ENCODE measurements at regions not wholly inside any gene's neighbourhood (a gene's known extent, or its start where the extent isn't known, plus 50 kb on each side); places are given as distances from the start of the nearest gene placed in this dataset.
"Not testable (repeated sequence)": the region's sequence is repeated elsewhere in the genome, so short reads cannot be mapped to it uniquely, and the experiment has no call there.

GRCh38 chr6:67888546-67888885 is 746.6 kb upstream of the ADGRB3 start:
- no peak for DNase-seq

GRCh38 chr6:67887747-67888545 is 747.1 kb upstream of the ADGRB3 start:
- DNase-seq: no peak

GRCh38 chr6:67887419-67887746 is 747.7 kb upstream of the ADGRB3 start:
- no peak for DNase-seq

DNA sequence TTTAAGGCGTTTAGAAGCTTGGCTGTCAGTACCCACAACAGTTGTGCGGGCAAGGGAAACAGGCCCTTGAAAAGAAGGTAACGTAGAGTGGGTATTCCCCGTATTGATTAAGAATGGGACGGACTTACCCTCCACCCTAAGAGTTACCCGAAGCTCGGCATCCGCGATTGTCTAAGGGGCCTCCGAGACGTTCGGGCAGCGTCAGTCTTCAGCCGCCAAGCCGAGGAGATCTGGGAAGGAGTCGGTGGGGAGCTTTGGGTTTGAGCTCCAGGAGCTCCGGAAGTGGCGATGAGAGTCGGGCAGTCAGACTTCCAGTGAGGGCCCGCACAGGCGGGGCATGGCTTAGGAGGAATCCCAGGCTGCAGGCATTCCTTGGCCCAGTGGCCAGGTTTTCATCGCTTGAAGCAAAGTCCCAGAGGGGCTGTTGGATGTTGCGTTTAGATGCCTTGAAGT is 748.2 kb upstream of the ADGRB3 start:
- DNase-seq: no peak

DNA sequence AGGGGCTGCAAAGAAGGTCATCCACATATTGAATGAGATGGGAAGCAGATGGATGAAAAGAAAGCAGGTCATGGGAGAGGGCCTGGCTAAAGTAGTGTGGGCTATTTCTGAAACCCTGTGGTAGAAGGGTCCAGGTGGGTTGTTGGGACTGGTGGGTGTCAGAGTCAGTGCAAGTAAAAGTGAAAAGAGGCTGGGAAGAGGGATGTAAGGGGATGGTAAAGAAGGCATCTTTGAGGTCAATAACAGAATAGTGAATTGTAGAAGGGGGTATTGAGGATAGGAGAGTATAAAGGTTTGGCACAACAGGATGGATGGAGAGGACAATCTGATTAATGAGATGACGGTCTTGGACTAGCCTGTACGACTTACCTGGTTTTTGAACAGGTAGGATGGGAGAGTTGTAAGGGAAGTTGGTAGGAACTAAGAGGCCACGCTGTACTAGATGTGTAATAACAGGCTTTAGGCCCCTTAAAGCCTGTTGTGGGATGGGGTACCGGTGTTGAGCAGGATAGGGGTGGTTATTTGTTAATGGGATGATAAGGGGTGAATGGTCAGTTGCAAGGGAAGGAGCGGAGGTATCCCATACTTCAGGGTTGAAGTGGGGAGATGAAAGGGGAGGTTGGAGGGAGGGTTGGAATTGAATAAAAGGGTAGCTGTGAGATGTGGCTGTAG is 748.9 kb upstream of the ADGRB3 start:
- no peak for DNase-seq

DNA sequence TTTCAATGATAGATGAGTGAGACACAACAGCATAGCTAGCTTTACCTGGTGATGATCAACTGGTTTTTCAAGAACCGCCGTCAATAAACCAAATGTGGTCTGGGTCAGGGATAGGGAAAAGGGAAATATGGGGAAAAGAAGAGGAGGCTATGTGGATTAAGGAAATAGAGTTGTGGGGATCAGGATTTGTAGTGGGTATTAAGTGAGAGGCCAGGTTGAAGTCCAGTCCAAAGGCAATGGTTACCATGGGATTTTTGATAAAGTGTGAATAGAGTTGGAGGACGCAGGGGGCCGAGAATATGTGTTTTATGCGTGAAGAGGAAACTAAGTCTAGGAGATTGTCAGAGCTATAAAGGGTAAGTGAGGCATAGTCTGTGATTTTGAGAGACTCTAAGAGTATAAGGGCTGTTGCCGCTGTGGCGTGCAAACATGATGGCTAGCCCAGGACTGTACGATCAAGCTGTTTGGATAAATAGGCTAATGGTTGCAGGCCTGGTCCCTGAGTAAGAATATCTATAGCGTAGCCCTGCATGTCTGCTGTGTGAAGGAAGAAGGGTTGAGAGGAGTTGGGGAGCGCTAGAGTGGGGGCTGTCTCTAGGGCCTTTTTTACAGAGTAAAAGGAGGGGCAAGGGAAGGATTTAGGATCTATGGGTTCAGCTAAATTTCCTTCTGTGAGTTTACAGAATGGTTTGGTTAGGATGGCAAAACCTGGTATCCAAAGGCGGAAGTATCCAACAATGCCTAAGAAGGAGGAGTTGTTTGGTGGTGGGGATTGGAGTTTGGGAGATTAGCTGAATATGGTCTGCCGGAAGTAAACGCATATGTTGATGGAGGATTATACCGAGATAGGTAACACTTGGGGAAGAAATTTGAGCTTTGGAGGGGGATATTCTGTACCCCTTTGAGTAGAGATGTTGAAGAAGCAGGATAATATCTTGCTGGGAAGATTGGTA is 749.7 kb upstream of the ADGRB3 start:
- no peak for DNase-seq

GRCh38 chr6:67884442-67884841 is 750.6 kb upstream of the ADGRB3 start:
- no peak for DNase-seq

DNA sequence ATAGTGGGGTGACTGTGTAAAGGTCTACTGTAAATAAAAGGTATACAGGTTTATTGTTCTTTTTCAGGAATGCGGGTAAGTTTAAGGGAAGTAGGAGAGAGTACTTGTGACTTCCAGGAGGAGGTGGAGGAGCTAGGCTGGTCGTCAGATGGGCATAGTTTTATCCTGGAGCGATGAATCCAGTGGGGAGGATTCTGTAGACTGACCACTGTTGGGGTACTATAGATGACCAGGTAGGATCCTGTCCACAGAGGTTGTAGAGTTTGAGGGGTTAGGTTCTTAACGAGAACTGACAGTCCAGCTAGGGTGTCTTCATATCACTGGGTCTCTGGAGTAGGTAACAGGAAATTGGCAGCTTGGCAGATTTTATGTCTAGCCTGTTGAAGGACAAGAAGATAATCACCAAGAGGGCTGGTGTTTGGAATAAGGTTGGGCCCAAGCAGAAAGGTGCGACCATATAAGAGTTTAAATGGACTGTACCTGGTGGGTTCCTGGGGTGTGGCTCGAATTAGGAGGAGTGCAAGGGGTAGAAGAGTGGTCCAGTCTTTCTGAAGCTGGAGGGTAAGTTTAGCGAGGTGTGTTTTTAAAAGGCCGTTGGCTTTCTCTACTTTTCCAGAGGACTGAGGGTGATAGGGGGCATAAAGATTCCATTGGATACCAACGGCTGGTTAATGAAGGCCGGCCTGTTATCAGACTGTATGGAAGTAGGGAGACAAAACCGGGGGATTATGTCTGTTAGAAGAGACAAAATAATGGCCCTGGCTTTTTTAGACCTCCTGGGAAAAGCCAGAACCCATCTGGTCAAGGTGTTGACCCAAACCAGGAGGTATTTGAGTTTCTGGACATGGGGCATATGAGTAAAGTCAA is 751.3 kb upstream of the ADGRB3 start:
- DNase-seq: no peak

- no peak for DNase-seq
Observed at GRCh38 chr6:67882436-67883311, 752.4 kb upstream of the ADGRB3 start.

GRCh38 chr6:67881706-67882065 is 753.4 kb upstream of the ADGRB3 start:
- no peak for DNase-seq

DNA sequence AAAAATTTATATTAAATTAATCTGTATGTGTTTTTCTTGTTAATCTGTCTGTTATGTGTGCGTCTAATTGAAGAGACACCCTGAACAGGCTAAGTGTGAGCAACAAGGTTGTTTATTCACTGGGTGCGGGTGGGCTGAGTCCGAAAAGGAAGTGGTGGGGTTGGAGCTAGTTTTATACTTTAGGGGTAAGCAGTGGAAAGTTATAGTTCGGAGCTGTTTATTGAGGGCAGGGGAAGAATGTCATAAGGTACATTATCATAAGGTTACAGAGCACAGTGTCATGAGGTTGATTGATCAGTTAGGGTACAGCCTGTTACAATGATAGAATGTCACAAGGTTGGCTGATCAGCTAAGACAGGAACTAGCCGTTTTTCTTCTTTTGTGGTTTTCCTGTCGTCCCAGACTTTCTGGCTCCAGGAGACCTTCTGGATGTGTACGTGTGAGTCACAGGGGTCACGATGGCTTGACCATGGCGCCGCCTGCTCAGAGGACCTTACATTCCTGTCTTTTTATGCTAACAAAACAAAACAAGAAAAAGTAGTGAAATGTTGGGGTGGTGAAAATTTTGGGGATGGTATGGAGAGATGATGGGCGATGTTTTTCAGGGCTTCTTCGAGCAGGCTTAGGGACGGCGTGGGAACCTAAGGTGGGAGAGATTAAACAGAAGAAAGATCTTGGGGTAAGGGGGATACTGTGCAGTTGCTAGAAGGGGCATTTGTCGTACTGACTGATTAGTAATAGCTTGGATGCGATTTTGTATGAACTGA is 754.0 kb upstream of the ADGRB3 start:
- DNase-seq: no peak

GRCh38 chr6:67880343-67880742 is 754.7 kb upstream of the ADGRB3 start:
- not testable (repeated sequence) for DNase-seq

GRCh38 chr6:67879928-67880327 is 755.2 kb upstream of the ADGRB3 start:
- DNase-seq: not testable (repeated sequence)

DNA sequence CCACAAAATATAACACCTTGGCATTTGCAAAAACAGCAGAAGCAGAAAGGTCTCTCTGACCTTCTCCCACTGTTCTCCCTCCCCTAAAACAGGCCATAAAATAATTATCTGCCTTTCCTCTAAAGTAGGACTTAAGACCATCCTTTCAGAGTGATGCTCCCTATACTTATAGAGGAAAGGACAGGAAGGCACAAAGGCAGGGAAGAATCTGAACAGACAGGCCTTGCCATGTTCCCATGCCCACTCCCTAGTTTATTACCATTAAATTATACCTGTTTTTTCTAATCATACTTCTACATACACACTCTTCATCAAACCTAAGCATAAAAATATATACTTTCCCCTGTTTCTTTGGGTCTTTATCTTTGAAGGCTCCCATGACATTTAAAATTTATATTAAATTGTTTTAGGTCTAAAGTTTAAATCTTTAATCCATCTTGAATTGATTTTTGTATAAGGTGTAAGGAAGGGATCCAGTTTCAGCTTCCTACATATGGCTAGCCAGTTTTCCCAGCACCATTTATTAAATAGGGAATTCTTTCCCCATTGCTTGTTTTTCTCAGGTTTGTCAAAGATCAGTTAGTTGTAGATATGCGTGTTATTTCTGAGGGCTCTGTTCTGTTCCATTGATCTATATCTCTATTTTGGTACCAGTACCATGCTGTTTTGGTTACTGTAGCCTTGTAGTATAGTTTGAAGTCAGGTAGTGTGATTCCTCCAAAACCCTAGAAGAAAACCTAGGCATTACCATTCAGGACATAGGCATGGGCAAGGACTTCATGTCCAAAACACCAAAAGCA is 755.8 kb upstream of the ADGRB3 start:
- DNase-seq: not testable (repeated sequence)

DNA sequence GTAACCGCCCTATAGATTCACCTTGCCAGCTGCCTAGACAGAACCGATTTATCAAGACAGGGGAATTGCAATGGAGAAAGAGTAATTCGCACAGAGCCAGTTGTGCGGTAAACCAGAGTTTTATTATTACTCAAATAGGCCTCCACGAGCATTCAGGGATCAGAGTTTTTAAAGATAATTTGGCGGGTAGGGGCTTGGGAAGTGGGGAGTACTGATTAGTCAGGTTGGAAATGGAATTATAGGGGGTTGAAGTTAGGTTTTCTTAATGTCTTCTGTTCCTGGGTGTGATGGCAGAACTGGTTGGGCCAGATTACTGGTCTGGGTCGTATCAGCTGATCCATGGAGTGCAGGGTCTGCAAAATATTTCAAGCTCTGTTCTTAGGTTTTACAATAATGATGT is 756.9 kb upstream of the ADGRB3 start:
- not testable (repeated sequence) for DNase-seq

GRCh38 chr6:67877288-67877687 is 757.8 kb upstream of the ADGRB3 start:
- DNase-seq: no peak

DNA sequence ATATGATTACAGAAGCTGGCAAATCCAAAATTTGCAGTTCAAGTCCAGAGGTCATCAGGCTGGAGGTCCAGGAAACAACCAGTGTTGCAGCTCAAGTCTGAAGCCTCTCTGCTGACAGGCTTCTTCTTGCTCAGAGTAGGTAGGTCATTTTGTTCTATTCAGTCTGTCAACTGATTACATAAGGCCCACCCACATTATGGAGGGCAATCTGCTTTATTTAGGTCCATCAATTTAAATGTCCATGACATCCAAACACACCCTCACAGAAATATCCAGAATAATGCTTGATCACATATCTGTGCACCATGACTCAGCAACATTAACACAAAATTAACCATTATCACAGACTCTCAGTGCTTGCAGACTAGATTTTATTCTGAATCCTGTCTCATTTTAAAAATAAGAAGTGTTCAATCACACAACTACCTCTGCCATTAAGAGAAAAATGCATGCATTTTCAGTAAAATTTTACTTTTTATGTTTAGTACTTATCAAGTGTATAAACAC is 759.2 kb upstream of the ADGRB3 start:
- no peak for DNase-seq

GRCh38 chr6:67870321-67870720 is 764.8 kb upstream of the ADGRB3 start:
- DNase-seq: no peak

DNA sequence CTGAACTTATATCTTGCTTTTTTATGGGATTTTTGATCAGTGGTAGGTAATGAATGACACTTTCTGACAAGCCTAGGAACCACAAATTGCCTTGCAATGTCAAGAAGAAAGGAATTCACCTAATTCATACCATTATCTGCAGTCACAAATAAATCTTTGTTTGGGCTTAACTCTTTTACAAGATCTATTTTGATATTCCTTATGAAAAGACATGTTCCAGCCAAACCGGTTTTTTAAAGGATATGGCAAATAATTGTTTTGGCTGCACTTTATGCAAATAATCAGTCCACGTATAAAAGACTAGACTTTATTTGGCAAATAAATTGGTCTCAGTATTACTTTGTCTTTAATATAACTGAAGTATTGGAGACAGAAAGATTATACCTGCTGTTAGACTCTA is 771.7 kb upstream of the ADGRB3 start:
- no peak for DNase-seq

DNA sequence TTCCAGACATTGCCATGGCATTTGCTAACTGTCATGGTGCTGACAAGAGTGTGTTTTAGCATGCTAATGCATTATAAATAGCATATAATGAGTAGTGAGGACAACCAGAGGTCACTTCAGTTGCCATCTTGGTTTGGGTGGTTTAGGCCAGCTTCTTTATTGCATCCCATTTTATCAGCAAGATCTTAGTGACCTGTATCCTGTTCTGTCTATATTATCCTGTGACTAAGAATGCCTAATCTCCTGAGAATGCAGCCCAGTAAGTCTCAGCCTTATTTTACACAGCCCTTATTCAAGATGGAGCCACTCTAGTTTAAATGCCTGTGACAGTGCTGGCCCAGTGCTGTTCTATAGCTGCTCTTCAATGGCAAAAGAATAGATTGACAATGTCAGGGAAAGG is 781.0 kb upstream of the ADGRB3 start:
- no peak for DNase-seq

Data from suppressor macrophage treated with lipopolysaccharide for 4 hours (primary cell).